NCI-H774 (cell line): ENCODE measurements at regions not wholly inside any gene's neighbourhood (a gene's known extent, or its start where the extent isn't known, plus 50 kb on each side); places are given as distances from the start of the nearest gene placed in this dataset.
"Not testable (repeated sequence)": the region's sequence is repeated elsewhere in the genome, so short reads cannot be mapped to it uniquely, and the experiment has no call there.

Experiments
- DNase-seq: peaks from one replicate; lab custom pipeline; 2025; lab: John Stamatoyannopoulos, UW

GRCh38 chr18:10142056-10142455, 228.2 kb downstream of the VAPA start:
- DNase-seq = no peak

GRCh38 chr18:10142496-10143160, 228.8 kb downstream of the VAPA start:
- DNase-seq = no peak

- DNase-seq = no peak
Observed at GRCh38 chr18:10143596-10143995, 229.8 kb downstream of the VAPA start.

GRCh38 chr18:10145546-10145945, 231.7 kb downstream of the VAPA start:
- no peak for DNase-seq

- DNase-seq = no peak
Observed at GRCh38 chr18:10147226-10147625, 233.4 kb downstream of the VAPA start.

GRCh38 chr18:10147752-10148151, 233.9 kb downstream of the VAPA start:
- DNase-seq = no peak

- DNase-seq = no peak
Observed at GRCh38 chr18:10148189-10148929, 234.5 kb downstream of the VAPA start.

GRCh38 chr18:10149768-10150556, 236.1 kb downstream of the VAPA start:
- DNase-seq = no peak

- not testable (repeated sequence) for DNase-seq
Observed at GRCh38 chr18:10150576-10150975, 236.8 kb downstream of the VAPA start.

- no peak for DNase-seq
Observed at GRCh38 chr18:10152475-10152874, 238.7 kb downstream of the VAPA start.

- no peak for DNase-seq
Observed at GRCh38 chr18:10153924-10154752, 240.3 kb downstream of the VAPA start.

- DNase-seq = no peak
Observed at GRCh38 chr18:10157706-10158105, 243.9 kb downstream of the VAPA start.

GRCh38 chr18:10160251-10160650, 246.4 kb downstream of the VAPA start:
- no peak for DNase-seq

- DNase-seq = no peak
Observed at GRCh38 chr18:10161315-10161714, 247.5 kb downstream of the VAPA start.

- no peak for DNase-seq
Observed at GRCh38 chr18:10162340-10162739, 248.5 kb downstream of the VAPA start.

- DNase-seq = peak; percentile 41
Observed at GRCh38 chr18:10164271-10165071, 250.7 kb downstream of the VAPA start.

- no peak for DNase-seq
Observed at GRCh38 chr18:10166164-10166807, 252.5 kb downstream of the VAPA start.

GRCh38 chr18:10167759-10168158, 253.9 kb downstream of the VAPA start:
- no peak for DNase-seq

- DNase-seq = peak; percentile 10
Observed at GRCh38 chr18:10168477-10168876, 254.7 kb downstream of the VAPA start.

- DNase-seq = peak; percentile 75
Observed at GRCh38 chr18:10169064-10169562, 255.3 kb downstream of the VAPA start.
